ENCODE measurements at regions not wholly inside any gene's neighbourhood (a gene's known extent, or its start where the extent isn't known, plus 50 kb on each side); places are given as distances from the start of the nearest gene placed in this dataset.
"Not testable (repeated sequence)": the region's sequence is repeated elsewhere in the genome, so short reads cannot be mapped to it uniquely, and the experiment has no call there.

- no peaks in the 10 kb centered on the region for H3K4me1 Mint-ChIP-seq
- DNase-seq = no peak
- no peaks in the 10 kb centered on the region for H3K27me3 Mint-ChIP-seq
- no peak for ATAC-seq
- H3K9me3 Mint-ChIP-seq = peaks cover 3 to 8% of the 10 kb centered on the region in 2 donors
- H3K4me3 Mint-ChIP-seq = no peak overlapping the region
- H3K27ac Mint-ChIP-seq = no peak overlapping the region
Measured at GRCh38 chr6:51163843-51164529, 345.3 kb downstream of the TFAP2B start.

DNA sequence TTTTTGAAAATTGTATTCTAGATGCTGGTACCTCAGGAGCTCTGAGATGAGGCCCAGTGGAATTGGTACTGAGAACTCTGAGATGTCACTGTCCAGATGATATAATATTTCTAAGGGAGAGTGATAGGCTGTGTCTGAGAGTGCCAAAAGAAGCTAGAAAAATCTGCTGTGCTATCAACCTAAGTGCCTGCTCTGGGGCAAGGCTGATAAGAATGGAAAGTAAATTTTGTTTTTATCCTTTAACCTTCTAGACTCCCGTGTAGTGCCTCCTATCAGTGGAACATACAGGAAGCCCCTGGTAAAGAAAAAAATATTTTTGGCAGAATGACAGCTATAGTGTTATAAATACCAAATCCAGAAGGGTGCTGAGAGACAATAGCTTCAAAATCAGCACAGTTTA, 348.2 kb downstream of the TFAP2B start:
- DNase-seq (no peak), ATAC-seq (no peak)
- no peaks in the 10 kb centered on the region for H3K27me3 Mint-ChIP-seq
- peaks cover 9 to 19% of the 10 kb centered on the region in 2 donors for H3K9me3 Mint-ChIP-seq
- H3K27ac Mint-ChIP-seq = no peak overlapping the region
- no peaks in the 10 kb centered on the region for H3K4me1 Mint-ChIP-seq
- H3K4me3 Mint-ChIP-seq = no peak overlapping the region

DNA sequence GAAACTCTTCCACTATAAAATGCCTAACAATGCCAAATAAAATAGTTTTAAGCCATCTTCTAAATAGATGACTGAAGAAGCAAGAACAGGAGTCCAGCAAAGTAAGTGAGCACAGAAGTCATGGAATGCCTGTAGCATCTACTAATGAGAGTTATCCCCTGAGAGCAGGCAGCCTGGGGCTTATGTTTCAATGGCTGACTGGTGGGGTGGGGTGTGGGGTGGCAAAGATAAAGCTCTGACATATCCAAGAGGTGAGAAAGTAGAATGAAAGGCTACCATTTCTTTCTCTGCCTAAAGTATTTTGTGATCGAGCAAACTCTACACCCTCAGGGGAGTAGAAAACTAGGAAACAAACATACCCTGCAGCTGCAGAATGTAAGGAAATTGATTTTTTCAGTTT, 348.8 kb downstream of the TFAP2B start:
- H3K4me1 Mint-ChIP-seq = no peaks in the 10 kb centered on the region
- no peak overlapping the region for H3K27ac Mint-ChIP-seq
- ATAC-seq (no peak), DNase-seq (no peak)
- no peak overlapping the region for H3K4me3 Mint-ChIP-seq
- peaks cover 9 to 19% of the 10 kb centered on the region in 2 donors for H3K9me3 Mint-ChIP-seq
- no peaks in the 10 kb centered on the region for H3K27me3 Mint-ChIP-seq

DNA sequence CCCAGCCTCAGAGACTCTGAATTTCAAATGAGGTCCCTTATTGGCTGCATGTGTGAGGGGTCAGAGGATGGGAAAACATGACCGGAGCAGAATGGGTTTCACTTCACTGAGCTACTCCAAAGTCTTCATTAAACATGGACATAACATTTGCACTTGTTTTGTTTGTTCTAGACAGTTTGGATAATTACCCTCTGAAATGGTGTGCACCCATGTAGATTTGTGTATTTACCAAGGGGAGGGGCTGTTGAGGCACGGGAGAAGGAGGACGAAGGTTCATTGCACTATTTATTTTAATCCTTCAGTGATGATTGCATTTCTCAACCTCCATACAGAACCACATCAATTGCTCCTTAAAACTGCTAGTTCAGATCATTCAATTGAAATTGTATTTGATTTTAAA, 364.2 kb downstream of the TFAP2B start:
- DNase-seq = no peak
- Mint-ChIP-seq H3K9me3 (no peaks in the 10 kb centered on the region), H3K4me1 (no peaks in the 10 kb centered on the region), H3K27ac (no peak overlapping the region), H3K27me3 (no peaks in the 10 kb centered on the region), H3K4me3 (no peak overlapping the region)
- no peak for ATAC-seq

DNA sequence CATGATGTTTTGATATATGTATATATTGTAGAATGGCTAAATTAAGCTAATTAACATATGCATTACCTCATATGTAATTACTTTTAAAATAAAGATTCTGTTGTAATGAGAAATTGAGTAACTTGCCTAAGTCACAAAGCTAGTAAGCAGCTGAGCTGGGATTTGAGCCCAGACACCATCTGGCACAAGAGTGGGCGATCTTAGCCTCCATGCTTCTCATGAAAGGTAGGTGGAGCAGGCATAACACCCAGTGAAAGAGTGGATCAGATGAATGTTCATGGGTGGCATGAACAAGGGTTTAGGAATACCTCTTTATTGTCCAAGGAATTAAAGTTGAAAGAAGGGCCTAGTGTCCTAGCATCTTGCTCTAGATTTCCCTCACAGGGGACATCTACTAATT, 365.4 kb downstream of the TFAP2B start:
- DNase-seq (no peak), ATAC-seq (no peak)
- Mint-ChIP-seq H3K27me3 (no peaks in the 10 kb centered on the region), H3K27ac (no peak overlapping the region), H3K4me1 (no peaks in the 10 kb centered on the region), H3K4me3 (no peak overlapping the region), H3K9me3 (no peaks in the 10 kb centered on the region)

GRCh38 chr6:51193163-51193562, 374.5 kb downstream of the TFAP2B start:
- ATAC-seq, H3K27me3 Mint-ChIP-seq, H3K9me3 Mint-ChIP-seq, H3K4me1 Mint-ChIP-seq, H3K4me3 Mint-ChIP-seq, DNase-seq, H3K27ac Mint-ChIP-seq: not testable (repeated sequence)

- ATAC-seq (no peak), DNase-seq (no peak)
- H3K4me3 Mint-ChIP-seq = no peak overlapping the region
- no peaks in the 10 kb centered on the region for H3K4me1 Mint-ChIP-seq
- no peaks in the 10 kb centered on the region for H3K9me3 Mint-ChIP-seq
- H3K27ac Mint-ChIP-seq = no peak overlapping the region
- H3K27me3 Mint-ChIP-seq = no peaks in the 10 kb centered on the region
Measured at GRCh38 chr6:51199105-51199552, 380.5 kb downstream of the TFAP2B start.

DNA sequence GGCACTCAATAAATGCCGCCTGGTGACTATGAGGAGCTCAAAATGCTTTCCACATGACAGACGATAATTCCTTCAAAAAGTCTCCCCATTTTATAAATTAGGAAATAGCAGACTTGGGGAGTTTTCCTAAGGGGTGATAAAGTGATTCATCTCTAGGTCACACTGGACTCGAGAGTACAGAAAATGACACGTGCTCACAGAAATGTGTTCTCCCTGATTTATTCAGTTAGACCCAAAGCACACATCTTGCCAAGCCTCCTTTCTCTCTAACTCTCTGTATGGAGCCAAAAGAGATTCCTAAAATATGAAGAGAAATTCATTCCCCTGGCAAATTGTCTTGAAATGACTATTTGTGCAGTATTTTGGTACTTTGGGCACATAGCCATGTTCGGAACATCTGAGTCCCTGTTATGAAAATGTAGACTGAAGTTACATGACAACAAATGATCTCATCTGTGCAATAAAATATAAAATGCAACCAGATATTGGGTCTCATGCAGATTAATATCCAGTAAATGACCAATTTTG, 381.1 kb downstream of the TFAP2B start:
- Mint-ChIP-seq H3K9me3 (no peaks in the 10 kb centered on the region), H3K27ac (no peak overlapping the region), H3K4me3 (no peak overlapping the region), H3K27me3 (no peaks in the 10 kb centered on the region), H3K4me1 (no peaks in the 10 kb centered on the region)
- no peak for DNase-seq
- ATAC-seq = no peak

- no peak overlapping the region for H3K27ac Mint-ChIP-seq
Measured at GRCh38 chr6:51200676-51201075, 382.0 kb downstream of the TFAP2B start.

DNA sequence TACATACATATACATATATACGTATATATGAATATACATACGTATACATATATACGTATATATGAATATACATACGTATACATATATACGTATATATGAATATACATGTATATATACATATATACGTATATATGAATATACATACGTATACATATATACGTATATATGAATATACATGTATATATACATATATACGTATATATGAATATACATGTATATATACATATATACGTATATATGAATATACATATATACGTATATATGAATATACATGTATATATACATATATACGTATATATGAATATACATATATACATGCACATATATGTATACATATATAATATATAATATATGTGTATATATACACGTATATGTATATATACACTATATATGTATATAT, 384.0 kb downstream of the TFAP2B start:
- not testable (repeated sequence) for H3K4me1 Mint-ChIP-seq, H3K27me3 Mint-ChIP-seq, H3K4me3 Mint-ChIP-seq, H3K9me3 Mint-ChIP-seq, ATAC-seq, DNase-seq, H3K27ac Mint-ChIP-seq

More at GRCh38 chr6:51200676-51201075, 382.0 kb downstream of the TFAP2B start:
- no peak for ATAC-seq
- Mint-ChIP-seq H3K4me3 (no peak overlapping the region), H3K27me3 (no peaks in the 10 kb centered on the region), H3K9me3 (no peaks in the 10 kb centered on the region), H3K4me1 (no peaks in the 10 kb centered on the region)
- no peak for DNase-seq

DNA sequence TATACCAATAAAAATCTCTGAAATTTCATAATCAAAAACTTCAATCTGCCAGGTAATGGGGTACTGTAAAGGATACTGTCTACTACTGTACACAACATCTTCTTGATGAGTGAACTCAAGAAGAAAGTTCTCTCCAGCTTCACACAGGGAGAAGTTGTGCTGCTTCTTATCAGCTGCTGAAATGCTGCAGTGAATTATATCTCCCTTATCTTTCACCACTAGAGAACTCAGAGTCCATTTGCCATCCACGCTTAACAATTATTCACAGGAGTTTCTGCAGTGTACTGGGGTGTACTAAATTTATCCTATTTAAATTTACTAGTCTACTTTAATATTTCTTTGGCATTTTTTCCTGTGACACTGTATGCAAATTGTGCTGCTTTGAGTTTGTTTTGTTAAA, 384.8 kb downstream of the TFAP2B start:
- ATAC-seq (no peak), DNase-seq (no peak)
- H3K4me3 Mint-ChIP-seq = no peak overlapping the region
- peaks cover 0 to 4% of the 10 kb centered on the region in 2 donors for H3K9me3 Mint-ChIP-seq
- no peaks in the 10 kb centered on the region for H3K27me3 Mint-ChIP-seq
- H3K4me1 Mint-ChIP-seq = no peaks in the 10 kb centered on the region
- H3K27ac Mint-ChIP-seq = no peak overlapping the region

- H3K27me3 Mint-ChIP-seq, H3K9me3 Mint-ChIP-seq, DNase-seq, H3K27ac Mint-ChIP-seq, H3K4me1 Mint-ChIP-seq, H3K4me3 Mint-ChIP-seq, ATAC-seq: not testable (repeated sequence)
Measured at GRCh38 chr6:51206686-51207085, 388.0 kb downstream of the TFAP2B start.

- DNase-seq = no peak
- no peaks in the 10 kb centered on the region for H3K27me3 Mint-ChIP-seq
- no peak for ATAC-seq
- peaks cover 0 to 4% of the 10 kb centered on the region in 2 donors for H3K9me3 Mint-ChIP-seq
- H3K27ac Mint-ChIP-seq = no peak overlapping the region
- H3K4me3 Mint-ChIP-seq = no peak overlapping the region
- no peaks in the 10 kb centered on the region for H3K4me1 Mint-ChIP-seq
Measured at GRCh38 chr6:51209651-51210050, 391.0 kb downstream of the TFAP2B start.

DNA sequence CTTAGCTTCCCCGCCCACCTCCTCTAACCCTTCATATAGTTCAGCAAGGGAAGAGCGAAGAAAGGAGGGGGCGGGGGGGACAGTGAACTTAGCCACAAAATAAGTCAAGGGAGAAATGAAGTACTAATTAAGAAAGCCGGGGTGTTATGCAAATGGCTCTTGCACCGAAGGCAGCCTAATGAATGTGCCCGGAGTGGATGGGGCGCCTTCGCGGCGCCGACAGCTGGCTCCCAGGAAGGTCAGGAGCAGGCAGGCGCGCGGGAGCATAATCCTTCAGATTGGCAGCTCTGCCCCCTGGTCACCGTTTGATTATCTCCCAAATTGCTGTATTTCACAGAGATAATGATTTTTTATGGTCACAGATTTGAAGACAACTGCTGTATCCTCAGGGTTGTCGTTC, 395.1 kb downstream of the TFAP2B start:
- peaks cover 6 to 11% of the 10 kb centered on the region in 2 donors for H3K9me3 Mint-ChIP-seq
- no peak overlapping the region for H3K27ac Mint-ChIP-seq
- no peak overlapping the region for H3K4me3 Mint-ChIP-seq

GRCh38 chr6:51214442-51214841, 395.8 kb downstream of the TFAP2B start:
- no peak overlapping the region for H3K4me3 Mint-ChIP-seq
- DNase-seq = no peak
- no peak for ATAC-seq
- peaks cover 6 to 11% of the 10 kb centered on the region in 2 donors for H3K9me3 Mint-ChIP-seq
- H3K27me3 Mint-ChIP-seq = no peaks in the 10 kb centered on the region
- no peak overlapping the region for H3K27ac Mint-ChIP-seq
- no peaks in the 10 kb centered on the region for H3K4me1 Mint-ChIP-seq

More for the DNA sequence above, 395.1 kb downstream of the TFAP2B start:
- no peak for DNase-seq
- Mint-ChIP-seq H3K27me3 (no peaks in the 10 kb centered on the region), H3K4me1 (no peaks in the 10 kb centered on the region)
- ATAC-seq = no peak

GRCh38 chr6:51218181-51218580, 399.5 kb downstream of the TFAP2B start:
- Mint-ChIP-seq H3K9me3 (peaks cover 6 to 11% of the 10 kb centered on the region in 2 donors), H3K27me3 (no peaks in the 10 kb centered on the region), H3K27ac (no peak overlapping the region), H3K4me1 (no peaks in the 10 kb centered on the region), H3K4me3 (no peak overlapping the region)
- ATAC-seq = no peak
- no peak for DNase-seq
